ENCODE measurements at regions not wholly inside any gene's neighbourhood (a gene's known extent, or its start where the extent isn't known, plus 50 kb on each side); places are given as distances from the start of the nearest gene placed in this dataset.

DNA sequence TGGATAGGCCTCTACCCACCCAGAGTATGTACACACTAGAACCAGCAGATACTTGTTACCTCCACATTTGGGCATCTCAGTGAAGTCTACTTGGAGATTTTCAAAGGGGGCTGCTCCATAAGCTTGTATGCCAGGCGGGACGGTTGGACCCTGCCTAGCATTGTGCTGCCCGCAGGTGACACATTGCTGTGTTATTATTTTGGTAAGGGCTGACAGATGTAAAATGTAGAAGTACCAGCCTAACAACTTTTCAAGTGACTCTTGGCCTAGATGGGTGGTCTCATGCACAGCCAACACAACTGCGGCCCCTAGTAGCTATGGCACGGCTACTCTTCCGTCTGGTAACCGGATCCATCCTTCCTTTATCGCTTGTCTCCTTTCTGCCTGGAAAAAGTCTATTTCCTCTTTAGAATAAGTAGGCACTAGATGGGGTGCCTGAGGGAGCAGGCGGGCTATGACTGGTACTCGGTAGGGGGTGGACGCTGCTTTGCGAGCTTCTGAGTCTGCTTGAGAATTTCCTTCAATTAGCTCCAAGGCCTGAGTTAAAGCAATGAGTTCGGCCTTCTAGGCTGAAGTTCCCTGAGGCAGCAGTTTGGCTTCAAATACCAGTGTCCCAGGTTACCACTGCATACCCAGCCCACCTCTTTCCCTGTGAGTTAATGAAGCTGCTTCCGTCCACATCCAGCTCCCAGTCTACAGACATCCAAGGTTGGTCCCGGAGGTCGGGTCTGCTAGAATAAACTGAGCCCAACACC is 405.3 kb downstream of the TGFB2 start:
- Histone ChIP-seq H3K4me1 (ENCODE audit: control insufficient read depth, insufficient read depth, low read length) (no peaks in the 10 kb centered on the region; the same call in 1 of the 2 replicates), H3K36me3 (ENCODE audit: control insufficient read depth, insufficient read depth, low read length) (no peaks in the 10 kb centered on the region), H3K27me3 (ENCODE audit: control insufficient read depth, insufficient read depth, low read length) (no peaks in the 10 kb centered on the region), H3K9me3 (ENCODE audit: control insufficient read depth, insufficient read depth, low read depth, low read length) (peaks cover 12% of the 10 kb centered on the region; the same call in 1 of the 2 replicates), H3K4me3 (ENCODE audit: low read depth, low read length) (no peak overlapping the region), H3K27ac (ENCODE audit: low read depth, low read length) (no peak overlapping the region), H3K9ac (ENCODE audit: low read length) (no peak overlapping the region)

GRCh38 chr1:218751208-218751948 is 406.2 kb downstream of the TGFB2 start:
- peaks cover 12% of the 10 kb centered on the region; the same call in 1 of the 2 replicates for H3K9me3 ChIP-seq (ENCODE audit: control insufficient read depth, insufficient read depth, low read depth, low read length)
- H3K27ac ChIP-seq (ENCODE audit: low read depth, low read length) = no peak overlapping the region
- no peaks in the 10 kb centered on the region; the same call in 1 of the 2 replicates for H3K4me1 ChIP-seq (ENCODE audit: control insufficient read depth, insufficient read depth, low read length)
- H3K36me3 ChIP-seq (ENCODE audit: control insufficient read depth, insufficient read depth, low read length) = no peaks in the 10 kb centered on the region
- H3K4me3 ChIP-seq (ENCODE audit: low read depth, low read length) = no peak overlapping the region
- no peak overlapping the region for H3K9ac ChIP-seq (ENCODE audit: low read length)
- H3K27me3 ChIP-seq (ENCODE audit: control insufficient read depth, insufficient read depth, low read length) = no peaks in the 10 kb centered on the region

DNA sequence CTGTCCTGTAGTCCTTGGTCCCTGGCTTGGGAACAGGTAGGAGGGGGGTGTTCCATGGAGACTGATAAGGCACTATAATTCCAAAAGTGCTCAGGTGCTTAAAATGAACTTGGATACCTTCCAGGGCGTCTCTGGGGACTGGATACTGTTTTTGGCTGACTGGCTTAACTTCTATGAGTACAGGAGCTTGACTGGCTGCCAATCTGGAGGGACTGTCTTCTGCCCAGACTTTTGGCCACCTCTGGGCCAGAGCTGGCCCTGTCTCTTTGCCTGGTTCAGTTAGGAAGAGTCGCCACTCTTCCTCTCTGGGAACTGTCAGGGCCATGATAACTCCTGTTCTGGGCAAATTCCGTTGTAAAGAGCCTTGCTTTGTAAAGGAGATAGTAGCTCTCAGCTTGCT is 407.0 kb downstream of the TGFB2 start:
- H3K27ac ChIP-seq (ENCODE audit: low read depth, low read length) = no peak overlapping the region
- H3K4me1 ChIP-seq (ENCODE audit: control insufficient read depth, insufficient read depth, low read length) = no peaks in the 10 kb centered on the region; the same call in 1 of the 2 replicates
- H3K27me3 ChIP-seq (ENCODE audit: control insufficient read depth, insufficient read depth, low read length) = no peaks in the 10 kb centered on the region
- no peak overlapping the region for H3K4me3 ChIP-seq (ENCODE audit: low read depth, low read length)
- peaks cover 12% of the 10 kb centered on the region; the same call in 1 of the 2 replicates for H3K9me3 ChIP-seq (ENCODE audit: control insufficient read depth, insufficient read depth, low read depth, low read length)
- no peak overlapping the region for H3K9ac ChIP-seq (ENCODE audit: low read length)
- H3K36me3 ChIP-seq (ENCODE audit: control insufficient read depth, insufficient read depth, low read length) = no peaks in the 10 kb centered on the region

DNA sequence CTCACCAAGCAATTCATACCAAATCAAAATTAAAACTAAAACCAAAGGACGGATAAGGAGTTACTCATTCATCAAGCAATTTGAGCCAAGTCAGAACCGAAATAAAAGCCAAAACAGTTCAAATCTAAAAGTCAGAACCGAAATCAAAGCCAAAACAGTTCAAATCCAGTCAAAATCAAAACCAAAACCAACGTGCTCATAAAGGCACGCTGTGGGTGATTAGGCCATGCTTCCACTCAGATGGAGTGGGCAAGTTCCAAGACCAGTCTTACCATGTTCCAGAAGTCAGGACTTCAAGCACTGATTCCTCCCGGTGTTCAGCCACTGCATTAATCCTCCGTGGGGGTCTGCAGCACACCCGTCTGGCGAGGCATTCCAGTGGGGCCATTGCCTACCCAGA is 409.3 kb downstream of the TGFB2 start:
- Histone ChIP-seq H3K27me3 (ENCODE audit: control insufficient read depth, insufficient read depth, low read length) (no peaks in the 10 kb centered on the region), H3K9ac (ENCODE audit: low read length) (no peak overlapping the region), H3K4me3 (ENCODE audit: low read depth, low read length) (no peak overlapping the region), H3K9me3 (ENCODE audit: control insufficient read depth, insufficient read depth, low read depth, low read length) (peaks cover 7% of the 10 kb centered on the region; the same call in 1 of the 2 replicates), H3K27ac (ENCODE audit: low read depth, low read length) (no peak overlapping the region), H3K4me1 (ENCODE audit: control insufficient read depth, insufficient read depth, low read length) (no peaks in the 10 kb centered on the region; the same call in 1 of the 2 replicates), H3K36me3 (ENCODE audit: control insufficient read depth, insufficient read depth, low read length) (no peaks in the 10 kb centered on the region)

- Histone ChIP-seq H3K27me3 (ENCODE audit: control insufficient read depth, insufficient read depth, low read length) (no peaks in the 10 kb centered on the region), H3K4me3 (ENCODE audit: low read depth, low read length) (no peak overlapping the region), H3K27ac (ENCODE audit: low read depth, low read length) (no peak overlapping the region), H3K4me1 (ENCODE audit: control insufficient read depth, insufficient read depth, low read length) (no peaks in the 10 kb centered on the region; the same call in 1 of the 2 replicates), H3K36me3 (ENCODE audit: control insufficient read depth, insufficient read depth, low read length) (no peaks in the 10 kb centered on the region), H3K9ac (ENCODE audit: low read length) (no peak overlapping the region), H3K9me3 (ENCODE audit: control insufficient read depth, insufficient read depth, low read depth, low read length) (peaks cover 7% of the 10 kb centered on the region; the same call in 1 of the 2 replicates)
Observed at GRCh38 chr1:218755128-218755527, 410.0 kb downstream of the TGFB2 start.

DNA sequence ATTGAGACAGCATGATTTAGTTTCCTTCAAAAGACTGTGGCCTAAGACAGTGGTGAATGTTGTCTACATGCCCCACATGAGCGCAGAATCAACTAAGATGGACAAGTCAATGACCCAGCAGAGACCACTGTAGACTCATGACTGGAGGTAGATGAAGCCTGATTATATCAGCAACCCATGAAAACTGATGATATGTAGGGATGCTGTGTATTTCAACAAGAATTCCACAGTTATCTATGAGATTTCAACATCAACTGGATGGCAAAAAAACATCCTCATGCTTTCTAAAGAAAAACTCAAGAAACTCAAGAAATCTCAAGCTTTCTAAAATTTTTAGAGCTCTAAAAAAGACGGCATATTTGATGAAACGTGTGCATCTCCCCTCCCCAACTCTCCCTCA is 413.9 kb upstream of the LYPLAL1 start:
- Histone ChIP-seq H3K9me3 (ENCODE audit: control insufficient read depth, insufficient read depth, low read depth, low read length) (peaks cover 4% of the 10 kb centered on the region; the same call in 1 of the 2 replicates), H3K27ac (ENCODE audit: low read depth, low read length) (no peak overlapping the region), H3K27me3 (ENCODE audit: control insufficient read depth, insufficient read depth, low read length) (no peaks in the 10 kb centered on the region), H3K4me3 (ENCODE audit: low read depth, low read length) (no peak overlapping the region), H3K36me3 (ENCODE audit: control insufficient read depth, insufficient read depth, low read length) (no peaks in the 10 kb centered on the region), H3K9ac (ENCODE audit: low read length) (no peak overlapping the region), H3K4me1 (ENCODE audit: control insufficient read depth, insufficient read depth, low read length) (no peaks in the 10 kb centered on the region)

- no peak overlapping the region for H3K27ac ChIP-seq (ENCODE audit: low read depth, low read length)
- H3K9me3 ChIP-seq (ENCODE audit: control insufficient read depth, insufficient read depth, low read depth, low read length) = no peaks in the 10 kb centered on the region
- no peaks in the 10 kb centered on the region for H3K4me1 ChIP-seq (ENCODE audit: control insufficient read depth, insufficient read depth, low read length)
- no peaks in the 10 kb centered on the region for H3K27me3 ChIP-seq (ENCODE audit: control insufficient read depth, insufficient read depth, low read length)
- no peaks in the 10 kb centered on the region for H3K36me3 ChIP-seq (ENCODE audit: control insufficient read depth, insufficient read depth, low read length)
- H3K4me3 ChIP-seq (ENCODE audit: low read depth, low read length) = no peak overlapping the region
- H3K9ac ChIP-seq (ENCODE audit: low read length) = no peak overlapping the region
Observed at GRCh38 chr1:218760601-218761570, 412.8 kb upstream of the LYPLAL1 start.

DNA sequence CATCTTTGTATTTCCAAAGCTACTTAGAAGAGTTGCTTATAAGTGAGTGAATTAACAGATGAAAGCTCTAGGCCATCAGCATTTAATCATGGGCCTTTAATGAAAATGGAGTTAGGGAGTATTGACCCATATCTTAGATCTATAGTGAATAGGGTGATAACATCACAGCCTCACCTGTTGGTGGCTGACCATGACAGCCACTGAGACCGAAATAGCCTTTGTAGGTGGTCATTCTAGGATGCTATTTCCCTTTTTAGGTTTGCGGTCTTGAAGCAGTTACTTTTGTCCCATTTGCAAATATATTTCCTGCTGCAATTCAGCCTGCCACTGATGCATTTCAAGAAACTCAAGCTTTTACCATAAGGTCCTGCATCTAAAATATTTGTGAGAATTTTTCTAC is 410.1 kb upstream of the LYPLAL1 start:
- H3K27me3 ChIP-seq (ENCODE audit: control insufficient read depth, insufficient read depth, low read length) = no peaks in the 10 kb centered on the region
- H3K4me3 ChIP-seq (ENCODE audit: low read depth, low read length) = no peak overlapping the region
- H3K9me3 ChIP-seq (ENCODE audit: control insufficient read depth, insufficient read depth, low read depth, low read length) = no peaks in the 10 kb centered on the region
- no peaks in the 10 kb centered on the region for H3K4me1 ChIP-seq (ENCODE audit: control insufficient read depth, insufficient read depth, low read length)
- no peak overlapping the region for H3K9ac ChIP-seq (ENCODE audit: low read length)
- H3K27ac ChIP-seq (ENCODE audit: low read depth, low read length) = no peak overlapping the region
- no peaks in the 10 kb centered on the region for H3K36me3 ChIP-seq (ENCODE audit: control insufficient read depth, insufficient read depth, low read length)

GRCh38 chr1:218765753-218766152 is 407.9 kb upstream of the LYPLAL1 start:
- no peak overlapping the region for H3K4me3 ChIP-seq (ENCODE audit: low read depth, low read length)
- no peaks in the 10 kb centered on the region for H3K36me3 ChIP-seq (ENCODE audit: control insufficient read depth, insufficient read depth, low read length)
- H3K27me3 ChIP-seq (ENCODE audit: control insufficient read depth, insufficient read depth, low read length) = no peaks in the 10 kb centered on the region
- H3K27ac ChIP-seq (ENCODE audit: low read depth, low read length) = no peak overlapping the region
- no peaks in the 10 kb centered on the region for H3K9me3 ChIP-seq (ENCODE audit: control insufficient read depth, insufficient read depth, low read depth, low read length)
- no peak overlapping the region for H3K9ac ChIP-seq (ENCODE audit: low read length)
- H3K4me1 ChIP-seq (ENCODE audit: control insufficient read depth, insufficient read depth, low read length) = no peaks in the 10 kb centered on the region

- Histone ChIP-seq H3K27me3 (ENCODE audit: control insufficient read depth, insufficient read depth, low read length) (no peaks in the 10 kb centered on the region), H3K36me3 (ENCODE audit: control insufficient read depth, insufficient read depth, low read length) (no peaks in the 10 kb centered on the region)
Observed at GRCh38 chr1:218771931-218772330, 401.7 kb upstream of the LYPLAL1 start.

More at GRCh38 chr1:218771931-218772330, 401.7 kb upstream of the LYPLAL1 start:
- no peak overlapping the region for H3K27ac ChIP-seq (ENCODE audit: low read depth, low read length)
- H3K9me3 ChIP-seq (ENCODE audit: control insufficient read depth, insufficient read depth, low read depth, low read length) = no peaks in the 10 kb centered on the region
- H3K9ac ChIP-seq (ENCODE audit: low read length) = no peak overlapping the region
- H3K4me3 ChIP-seq (ENCODE audit: low read depth, low read length) = no peak overlapping the region
- peaks cover 7% of the 10 kb centered on the region; the same call in 1 of the 2 replicates for H3K4me1 ChIP-seq (ENCODE audit: control insufficient read depth, insufficient read depth, low read length)
